Uterus (tissue), 2 donors: ENCODE measurements at regions not wholly inside any gene's neighbourhood (a gene's known extent, or its start where the extent isn't known, plus 50 kb on each side); places are given as distances from the start of the nearest gene placed in this dataset.
"Not testable (repeated sequence)": the region's sequence is repeated elsewhere in the genome, so short reads cannot be mapped to it uniquely, and the experiment has no call there.

Source experiments
- CTCF ChIP-seq, 4 experiments: fragments of 200-600 bp in 2 of 4; fragments of 450-650 bp in 2 of 4; sonication (generic) in 2 of 4; IDR thresholded peaks; one replicate each; pipeline ENCODE4 v1.5.1; 2016 to 2019; ENCODE audit warnings: antibody characterized with exemption in 4 of 4, mild to moderate bottlenecking in 2 of 4, moderate library complexity in 1 of 4
- POLR2A ChIP-seq, 2 donors: fragments of 450-650 bp; IDR thresholded peaks; one replicate each; pipeline ENCODE4 v1.6.1; 2016; ENCODE audit warnings: antibody characterized with exemption in 2 of 2, mild to moderate bottlenecking in 1 of 2, moderate library complexity in 1 of 2

GRCh38 chr17:83206036-83206394, 126.6 kb downstream of the METRNL start:
- not testable (repeated sequence) for TF ChIP-seq CTCF, POLR2A (IDR thresholded peaks at IDR 0.05)
